Duodenal mucosa (tissue), 2 donors: ENCODE measurements at regions not wholly inside any gene's neighbourhood (a gene's known extent, or its start where the extent isn't known, plus 50 kb on each side); places are given as distances from the start of the nearest gene placed in this dataset.

Experiments
- H3K27ac ChIP-seq: one replicate; pipeline ENCODE4 v1.7.0; 2013; ENCODE audit warnings: low read depth, low read length
- H3K27me3 ChIP-seq, 2 donors: one replicate each; pipeline ENCODE4 v1.7.0; 2013; ENCODE audit warnings: low read length in 2 of 2, control low read depth in 1 of 2; ENCODE audit not compliant: insufficient read depth in 2 of 2, control insufficient read depth in 1 of 2
- H3K36me3 ChIP-seq, 2 donors: one replicate each; pipeline ENCODE4 v1.7.0; 2013; ENCODE audit warnings: low read length in 2 of 2, control low read depth in 1 of 2; ENCODE audit not compliant: insufficient read depth in 2 of 2, control insufficient read depth in 1 of 2
- H3K4me1 ChIP-seq, 2 donors: one replicate each; pipeline ENCODE4 v1.7.0; 2013; ENCODE audit warnings: low read length in 2 of 2, control low read depth in 1 of 2; ENCODE audit not compliant: insufficient read depth in 2 of 2, control insufficient read depth in 1 of 2
- H3K4me3 ChIP-seq, 2 donors: one replicate each; pipeline ENCODE4 v1.7.0; 2013; ENCODE audit warnings: low read length in 2 of 2, low read depth in 1 of 2
- H3K9ac ChIP-seq, 2 donors: one replicate each; pipeline ENCODE4 v1.7.0; 2013; ENCODE audit warnings: low read length in 2 of 2, low read depth in 1 of 2
- H3K9me3 ChIP-seq, 2 donors: one replicate each; pipeline ENCODE4 v1.7.0; 2013; ENCODE audit warnings: low read length in 2 of 2, control low read depth in 1 of 2; ENCODE audit not compliant: control insufficient read depth in 1 of 2

DNA sequence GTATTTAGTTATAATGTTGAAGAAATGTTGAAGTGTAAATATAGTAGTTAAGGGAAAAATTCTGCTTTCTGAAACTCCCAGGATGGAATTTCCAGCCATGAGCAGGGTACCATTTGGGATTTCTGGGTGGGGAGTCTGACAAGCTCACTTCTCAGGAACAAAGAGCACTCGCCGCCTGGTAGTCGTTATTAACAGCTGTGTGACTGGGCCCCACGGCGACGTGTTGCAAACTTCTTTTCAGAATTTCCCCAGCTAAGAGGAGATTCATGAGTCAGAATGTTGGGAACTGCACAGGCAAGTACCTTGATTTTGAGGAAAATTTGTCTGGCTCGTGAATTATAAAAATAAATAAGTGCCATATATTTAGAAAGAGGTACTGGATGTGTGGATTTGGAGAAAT lies 103.7 kb downstream of the LACC1 start:
- H3K36me3 ChIP-seq: no peaks in the 10 kb centered on the region
- H3K27me3 ChIP-seq: no peaks in the 10 kb centered on the region
- H3K27ac ChIP-seq: no peak overlapping the region
- H3K4me3 ChIP-seq: no peak overlapping the region
- no peaks in the 10 kb centered on the region for H3K9me3 ChIP-seq
- no peaks in the 10 kb centered on the region for H3K4me1 ChIP-seq
- H3K9ac ChIP-seq: no peak overlapping the region

DNA sequence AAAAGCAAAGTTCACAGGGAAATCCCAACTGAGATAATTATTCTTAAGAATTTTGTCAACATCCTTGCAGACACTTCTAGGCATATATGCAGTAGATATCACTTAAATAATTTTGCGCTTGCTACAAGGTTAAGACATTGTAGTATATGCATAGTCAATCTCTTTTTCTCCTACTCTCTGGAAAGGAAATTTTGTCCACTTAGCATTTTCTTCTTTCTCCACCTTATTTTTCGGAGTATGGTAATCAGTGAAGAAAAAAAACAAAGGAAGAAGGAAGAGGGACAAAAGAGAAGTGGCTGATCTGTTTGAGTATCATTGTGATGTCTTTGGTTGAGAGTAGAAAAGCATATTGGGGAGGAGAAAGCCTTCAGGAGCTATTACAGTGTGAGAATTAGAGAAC lies 104.6 kb downstream of the LACC1 start:
- Histone ChIP-seq H3K36me3 (no peaks in the 10 kb centered on the region), H3K9me3 (no peaks in the 10 kb centered on the region), H3K27me3 (no peaks in the 10 kb centered on the region), H3K27ac (no peak overlapping the region), H3K4me3 (no peak overlapping the region), H3K4me1 (no peaks in the 10 kb centered on the region), H3K9ac (no peak overlapping the region)

DNA sequence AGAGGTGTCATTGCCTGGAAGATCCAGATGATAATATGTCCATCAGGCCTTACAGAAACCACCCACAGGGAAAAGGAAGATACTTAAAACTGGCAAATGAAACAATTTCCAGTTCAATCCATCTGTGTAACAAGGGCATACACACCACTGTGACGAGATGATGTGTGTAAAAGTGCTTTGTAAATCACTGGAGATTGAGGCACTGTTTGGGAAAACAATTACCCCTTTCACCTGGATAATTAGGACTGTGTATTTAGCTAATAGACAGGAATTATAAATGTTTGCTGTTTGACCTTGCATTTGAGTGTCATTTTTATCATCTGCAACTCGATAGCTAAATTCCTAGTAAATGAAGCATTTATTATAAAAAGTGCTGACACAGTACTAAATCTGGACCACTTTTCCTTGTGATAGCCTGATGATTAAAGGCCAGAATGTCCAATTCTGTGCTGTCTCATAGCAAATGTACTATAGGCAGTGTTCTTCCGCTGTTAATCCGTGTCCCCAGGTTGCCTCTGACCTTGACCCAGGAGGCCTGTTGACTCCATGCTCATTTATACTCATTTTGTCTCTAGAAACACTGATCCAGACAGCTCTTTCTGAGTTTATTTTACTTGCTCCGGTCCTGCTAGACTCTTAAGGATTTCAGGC lies 105.8 kb downstream of the LACC1 start:
- Histone ChIP-seq H3K27me3 (no peaks in the 10 kb centered on the region), H3K4me1 (no peaks in the 10 kb centered on the region), H3K27ac (no peak overlapping the region), H3K9ac (no peak overlapping the region), H3K36me3 (no peaks in the 10 kb centered on the region), H3K9me3 (no peaks in the 10 kb centered on the region), H3K4me3 (no peak overlapping the region)

DNA sequence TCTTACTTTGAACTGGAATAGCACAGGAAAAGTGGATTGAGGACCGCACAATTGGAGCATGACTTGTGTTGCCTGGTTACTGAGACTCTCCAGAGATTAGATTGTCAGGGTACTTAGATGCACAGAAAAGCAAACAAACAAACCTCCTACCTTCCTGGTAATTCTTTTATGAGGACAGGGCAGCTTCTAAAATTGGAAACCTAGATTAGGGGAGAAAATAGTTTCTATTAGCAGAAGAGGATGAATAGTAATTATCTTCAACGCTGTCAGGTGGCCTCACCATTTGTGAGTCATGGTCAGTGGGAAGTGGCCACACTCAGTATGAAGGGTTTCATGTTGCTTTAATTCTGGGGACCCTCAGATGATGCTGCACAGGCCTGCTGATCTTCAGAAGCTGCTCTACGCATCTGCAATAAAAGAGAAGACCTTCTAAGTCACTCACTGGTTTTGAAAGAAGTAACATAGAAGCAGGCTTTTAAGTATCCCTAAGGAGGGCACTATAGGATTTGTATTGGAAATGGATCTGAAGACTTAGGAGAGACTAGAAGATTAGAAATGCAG lies 106.8 kb downstream of the LACC1 start:
- no peak overlapping the region for H3K27ac ChIP-seq
- peaks cover 0 to 4% of the 10 kb centered on the region in 2 donors for H3K27me3 ChIP-seq
- H3K9me3 ChIP-seq: no peaks in the 10 kb centered on the region
- no peaks in the 10 kb centered on the region for H3K36me3 ChIP-seq
- no peaks in the 10 kb centered on the region for H3K4me1 ChIP-seq
- no peak overlapping the region for H3K9ac ChIP-seq
- H3K4me3 ChIP-seq: no peak overlapping the region

DNA sequence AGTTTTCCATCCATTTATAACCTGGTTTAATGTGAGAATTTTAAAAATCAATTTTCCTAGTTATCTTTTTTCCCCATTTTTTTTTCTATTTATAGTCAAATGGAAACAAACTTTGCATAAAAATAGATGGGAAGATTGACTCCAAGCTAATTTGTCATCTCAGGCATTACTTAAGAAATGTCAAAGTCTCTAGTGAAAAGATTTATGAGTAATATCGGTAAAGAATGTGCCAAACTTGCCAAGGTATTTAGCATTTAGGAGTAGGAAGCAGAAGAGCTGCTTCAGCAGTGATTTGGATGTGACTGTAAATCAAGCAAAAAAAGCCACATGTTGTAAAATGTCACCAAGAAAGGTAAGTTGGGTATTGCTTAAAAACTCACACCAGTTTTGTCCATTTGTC lies 108.6 kb downstream of the LACC1 start:
- Histone ChIP-seq H3K4me1 (no peaks in the 10 kb centered on the region), H3K36me3 (no peaks in the 10 kb centered on the region), H3K9ac (no peak overlapping the region), H3K9me3 (no peaks in the 10 kb centered on the region), H3K4me3 (no peak overlapping the region), H3K27me3 (peaks cover 0 to 4% of the 10 kb centered on the region in 2 donors), H3K27ac (no peak overlapping the region)

DNA sequence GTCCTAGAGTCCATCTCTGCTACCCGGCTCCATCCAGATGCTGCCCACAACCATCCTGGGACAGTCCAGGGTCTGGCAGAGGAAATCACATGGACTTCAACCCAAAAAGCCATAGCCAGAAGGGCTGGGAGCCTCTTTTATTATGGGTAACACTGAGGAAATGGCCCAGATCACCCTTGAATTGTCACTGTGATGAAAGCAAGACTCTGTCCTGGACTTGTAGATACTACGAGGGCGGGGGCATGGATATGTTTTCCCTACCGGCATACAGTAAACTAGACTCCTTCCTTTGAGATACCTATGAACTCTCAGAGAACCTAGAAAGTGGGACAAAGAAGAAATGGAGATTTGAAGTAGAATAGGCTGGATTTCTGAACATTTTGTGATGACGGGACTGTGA lies 110.3 kb downstream of the LACC1 start:
- Histone ChIP-seq H3K9me3 (peaks cover 9 to 15% of the 10 kb centered on the region in 2 donors), H3K9ac (no peak overlapping the region), H3K27me3 (peaks cover 0 to 4% of the 10 kb centered on the region in 2 donors), H3K4me3 (no peak overlapping the region), H3K27ac (no peak overlapping the region), H3K36me3 (no peaks in the 10 kb centered on the region), H3K4me1 (no peaks in the 10 kb centered on the region)

DNA sequence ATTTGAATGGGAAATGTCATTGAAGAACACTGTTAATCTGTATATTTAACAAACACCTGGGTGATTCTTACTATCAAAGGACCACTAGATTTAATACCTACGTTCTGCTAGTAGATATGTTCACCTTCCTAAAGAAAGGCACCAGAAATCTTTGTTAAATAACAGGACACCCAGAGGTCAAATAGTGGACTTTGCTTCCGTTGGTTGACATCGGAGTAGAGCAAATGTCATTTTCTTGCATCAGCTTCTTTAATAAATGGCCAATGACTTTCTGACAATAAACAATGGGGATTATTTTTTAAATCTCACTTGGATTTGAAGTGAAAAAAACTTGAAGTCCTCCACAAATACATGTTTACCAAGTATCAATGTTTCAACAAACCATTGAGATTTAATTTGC lies 111.1 kb downstream of the LACC1 start:
- Histone ChIP-seq H3K4me1 (peaks cover 0 to 6% of the 10 kb centered on the region in 2 donors), H3K27me3 (peaks cover 0 to 4% of the 10 kb centered on the region in 2 donors), H3K4me3 (no peak overlapping the region), H3K27ac (no peak overlapping the region), H3K9ac (no peak overlapping the region), H3K9me3 (peaks cover 15 to 18% of the 10 kb centered on the region in 2 donors), H3K36me3 (no peaks in the 10 kb centered on the region)

DNA sequence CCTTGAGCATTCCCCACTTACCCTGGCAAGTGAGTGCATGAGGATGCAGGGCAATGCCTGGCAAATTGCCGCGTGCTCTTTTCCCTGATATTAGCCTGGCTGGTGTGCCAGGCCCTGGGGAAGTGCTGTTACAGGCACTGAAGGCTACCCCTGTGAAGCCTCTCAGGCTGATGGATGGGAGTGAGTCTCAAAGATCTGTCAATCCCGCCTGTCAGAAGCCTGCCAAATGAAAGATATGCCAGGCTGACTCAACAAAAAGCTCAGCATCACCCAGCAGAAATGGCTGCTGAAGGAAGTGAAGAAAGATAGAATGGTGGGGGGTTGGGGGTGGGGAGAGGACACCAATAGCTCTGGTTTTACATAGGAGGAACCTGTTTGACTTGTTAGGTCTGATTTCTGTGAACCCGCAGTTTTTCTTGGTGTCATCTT lies 112.1 kb downstream of the LACC1 start:
- H3K9me3 ChIP-seq: peaks cover 15 to 18% of the 10 kb centered on the region in 2 donors
- no peaks in the 10 kb centered on the region for H3K36me3 ChIP-seq
- H3K4me1 ChIP-seq: peaks cover 0 to 6% of the 10 kb centered on the region in 2 donors
- peaks cover 0 to 4% of the 10 kb centered on the region in 2 donors for H3K27me3 ChIP-seq
- H3K27ac ChIP-seq: no peak overlapping the region
- no peak overlapping the region for H3K9ac ChIP-seq
- H3K4me3 ChIP-seq: no peak overlapping the region

DNA sequence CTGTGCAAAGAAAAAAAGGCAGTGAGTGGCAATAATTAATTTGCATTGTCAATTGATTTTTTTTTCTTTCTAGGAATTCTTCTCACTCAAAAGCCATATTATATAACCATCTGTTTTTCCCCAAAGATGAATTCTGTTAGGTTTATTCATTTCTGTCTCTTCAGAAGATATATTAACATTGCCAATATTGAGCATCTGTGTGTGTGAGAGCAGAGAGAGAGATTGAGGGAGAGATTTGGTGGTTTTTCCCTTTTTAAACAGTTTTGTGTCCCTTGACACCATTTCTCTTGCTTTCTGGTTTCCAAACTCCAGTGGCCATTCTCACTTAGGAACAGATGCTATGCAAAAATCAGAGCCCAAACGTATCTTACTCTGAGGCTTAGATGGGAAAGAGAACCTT lies 112.5 kb downstream of the LACC1 start:
- Histone ChIP-seq H3K9me3 (peaks cover 15 to 18% of the 10 kb centered on the region in 2 donors), H3K27ac (no peak overlapping the region), H3K4me3 (no peak overlapping the region), H3K4me1 (peaks cover 0 to 6% of the 10 kb centered on the region in 2 donors), H3K36me3 (no peaks in the 10 kb centered on the region), H3K27me3 (peaks cover 0 to 4% of the 10 kb centered on the region in 2 donors), H3K9ac (no peak overlapping the region)

DNA sequence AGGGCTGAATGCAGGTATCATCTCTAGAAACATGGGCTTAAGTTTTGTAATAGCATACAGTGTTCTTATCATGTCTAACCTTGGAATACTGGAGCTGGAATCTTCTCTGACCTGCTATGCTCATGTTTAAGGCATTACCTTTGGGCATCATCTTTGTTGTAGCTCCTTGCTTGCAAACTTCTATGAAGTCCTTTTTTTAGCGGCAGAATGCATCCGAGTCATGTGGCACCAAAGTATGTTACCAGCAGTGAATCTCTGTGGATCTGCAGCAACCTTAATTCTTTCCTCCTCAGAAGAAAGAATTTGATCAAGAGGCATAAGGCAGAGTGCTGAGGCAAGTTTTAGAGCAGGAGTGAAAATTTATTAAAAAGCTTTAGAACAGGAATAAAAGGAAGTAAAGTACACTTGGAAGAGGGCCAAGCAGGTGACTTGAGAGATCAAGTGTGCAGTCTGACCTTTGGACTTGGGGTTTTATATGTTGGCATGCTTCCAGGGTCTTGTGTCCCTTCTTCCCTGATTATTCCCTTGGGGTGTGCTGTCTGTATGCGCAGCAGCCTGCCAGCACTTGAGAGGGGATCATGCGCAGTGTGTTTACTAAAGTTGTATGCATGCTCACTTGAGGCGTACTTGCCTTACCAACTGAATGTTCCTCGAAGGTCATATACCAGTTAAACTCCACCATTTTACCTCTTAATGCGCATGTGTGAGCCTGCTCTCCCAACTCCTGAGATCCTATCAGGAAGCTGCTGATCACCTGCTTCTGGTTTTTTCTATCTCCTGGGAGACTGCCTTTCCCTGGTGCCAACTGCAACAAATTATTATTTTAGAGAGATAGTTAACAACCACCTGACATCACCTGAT lies 115.5 kb downstream of the LACC1 start:
- H3K27ac ChIP-seq: no peak overlapping the region
- H3K36me3 ChIP-seq: no peaks in the 10 kb centered on the region
- H3K4me3 ChIP-seq: no peak overlapping the region
- H3K27me3 ChIP-seq: peaks cover 0 to 4% of the 10 kb centered on the region in 2 donors
- peaks cover 15 to 18% of the 10 kb centered on the region in 2 donors for H3K9me3 ChIP-seq
- H3K9ac ChIP-seq: no peak overlapping the region
- H3K4me1 ChIP-seq: peaks cover 0 to 6% of the 10 kb centered on the region in 2 donors
